ENCODE measurements at regions not wholly inside any gene's neighbourhood (a gene's known extent, or its start where the extent isn't known, plus 50 kb on each side); places are given as distances from the start of the nearest gene placed in this dataset.

DNA sequence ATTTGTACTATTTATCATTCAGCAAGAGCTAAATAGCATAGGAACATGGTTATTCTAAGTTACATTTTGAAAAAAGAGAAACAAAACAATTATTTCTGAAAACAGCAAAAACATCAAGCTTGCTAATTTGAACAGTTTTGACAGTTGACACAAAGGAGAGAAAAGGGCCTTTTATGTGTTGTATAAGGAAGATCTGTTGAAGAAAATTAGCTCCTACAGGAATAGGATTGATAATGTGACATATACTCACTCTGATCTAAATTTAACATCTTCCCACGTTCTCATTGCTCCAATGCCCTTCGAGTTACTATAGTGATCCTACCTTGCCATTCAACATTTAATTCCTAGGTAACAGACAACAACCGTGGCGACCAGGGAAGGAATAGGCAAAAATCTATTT is 61.4 kb upstream of the BTG3 start:
- intact Hi-C loops (cut with micrococcal nuclease; ENCODE audit: unreplicated experiment), result loop anchor here (10.0 kb wide), 1 partner anchor 289 kb away; no protein-coding TSS in a partner anchor
- H3K4me2 ChIP-seq, result no peak overlapping the region
- H3K36me3 ChIP-seq (ENCODE audit: low read depth), result no peaks in the 10 kb centered on the region
- no peak overlapping the region for H3K27ac ChIP-seq
- H3F3A ChIP-seq (ENCODE audit: insufficient read depth, low read depth), result no peaks in the 10 kb centered on the region
- H2AFZ ChIP-seq, result no peak overlapping the region
- TF ChIP-seq, protein P1, sequence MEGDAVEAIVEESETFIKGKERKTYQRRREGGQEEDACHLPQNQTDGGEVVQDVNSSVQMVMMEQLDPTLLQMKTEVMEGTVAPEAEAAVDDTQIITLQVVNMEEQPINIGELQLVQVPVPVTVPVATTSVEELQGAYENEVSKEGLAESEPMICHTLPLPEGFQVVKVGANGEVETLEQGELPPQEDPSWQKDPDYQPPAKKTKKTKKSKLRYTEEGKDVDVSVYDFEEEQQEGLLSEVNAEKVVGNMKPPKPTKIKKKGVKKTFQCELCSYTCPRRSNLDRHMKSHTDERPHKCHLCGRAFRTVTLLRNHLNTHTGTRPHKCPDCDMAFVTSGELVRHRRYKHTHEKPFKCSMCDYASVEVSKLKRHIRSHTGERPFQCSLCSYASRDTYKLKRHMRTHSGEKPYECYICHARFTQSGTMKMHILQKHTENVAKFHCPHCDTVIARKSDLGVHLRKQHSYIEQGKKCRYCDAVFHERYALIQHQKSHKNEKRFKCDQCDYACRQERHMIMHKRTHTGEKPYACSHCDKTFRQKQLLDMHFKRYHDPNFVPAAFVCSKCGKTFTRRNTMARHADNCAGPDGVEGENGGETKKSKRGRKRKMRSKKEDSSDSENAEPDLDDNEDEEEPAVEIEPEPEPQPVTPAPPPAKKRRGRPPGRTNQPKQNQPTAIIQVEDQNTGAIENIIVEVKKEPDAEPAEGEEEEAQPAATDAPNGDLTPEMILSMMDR (conservative IDR thresholded peaks at IDR 0.05), result no peak
- no peak for TF ChIP-seq EZH2 (IDR thresholded peaks at IDR 0.05; ENCODE audit: low read depth)
- H3K9me2 ChIP-seq (ENCODE audit: insufficient read depth), result no peaks in the 10 kb centered on the region
- H3K79me2 ChIP-seq (ENCODE audit: low read depth), result no peaks in the 10 kb centered on the region
- H3K9me3 ChIP-seq (ENCODE audit: insufficient read depth, low read depth), result no peaks in the 10 kb centered on the region
- CTCF ChIA-PET, result interaction anchor here (0.6 kb wide), 1 partner anchor 182 kb away, joined by 3 read pairs; no protein-coding TSS in a partner anchor
- no peak overlapping the region for H3K4me3 ChIP-seq
- no peaks in the 10 kb centered on the region for H4K20me1 ChIP-seq (ENCODE audit: insufficient read depth)
- H3K4me1 ChIP-seq (replicated peaks; ENCODE audit: insufficient read depth), result peaks cover 7% of the 10 kb centered on the region
- no TSS peak for BruUV-seq (replicated peaks)
- no peaks in the 10 kb centered on the region for H3K27me3 ChIP-seq (ENCODE audit: insufficient read depth, low read depth)
- no peak for DNase-seq
- POLR2A ChIA-PET (ENCODE audit: unreplicated experiment), result interaction anchor here (0.5 kb wide), 1 partner anchor 128 kb away, joined by 4 read pairs; no protein-coding TSS in a partner anchor

DNA sequence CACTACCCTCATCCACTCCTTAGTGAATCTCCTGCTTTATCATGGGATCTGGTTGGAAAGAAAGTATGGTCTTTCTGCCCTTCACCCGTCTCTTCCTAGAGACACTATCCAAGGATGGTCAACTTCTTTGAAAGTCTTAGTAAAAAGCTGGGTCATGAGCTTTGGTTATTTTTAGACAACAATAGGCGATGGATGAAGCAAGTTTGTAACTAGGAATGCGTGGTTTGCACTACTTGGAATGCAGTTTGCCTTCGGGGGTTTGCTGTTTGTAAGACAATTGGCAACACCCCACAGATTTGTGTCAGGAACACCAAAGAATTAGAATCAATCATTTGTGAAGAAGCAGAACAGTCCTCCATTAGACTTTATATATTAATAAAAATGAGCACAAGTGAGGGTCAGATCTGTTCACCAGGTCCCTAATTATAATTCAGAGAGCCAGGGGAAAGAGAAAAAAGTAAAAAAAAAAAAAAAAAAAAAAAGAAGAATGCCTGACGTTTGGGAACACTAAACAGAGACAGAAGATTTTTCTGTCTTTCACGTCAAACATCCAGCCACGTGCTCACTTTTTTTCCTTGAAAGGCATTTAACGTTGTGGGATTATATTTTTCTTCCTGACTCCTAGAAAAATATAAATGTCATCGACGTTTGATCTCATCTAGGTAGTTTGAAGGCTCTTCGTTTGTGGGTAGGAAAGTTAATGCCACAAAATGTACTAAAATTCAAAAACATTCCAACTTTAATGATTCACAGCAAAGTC is 60.7 kb upstream of the BTG3 start:
- TF ChIP-seq, protein P1 (conservative IDR thresholded peaks at IDR 0.05), result no peak
- no peak for TF ChIP-seq EZH2 (IDR thresholded peaks at IDR 0.05; ENCODE audit: low read depth)

DNA sequence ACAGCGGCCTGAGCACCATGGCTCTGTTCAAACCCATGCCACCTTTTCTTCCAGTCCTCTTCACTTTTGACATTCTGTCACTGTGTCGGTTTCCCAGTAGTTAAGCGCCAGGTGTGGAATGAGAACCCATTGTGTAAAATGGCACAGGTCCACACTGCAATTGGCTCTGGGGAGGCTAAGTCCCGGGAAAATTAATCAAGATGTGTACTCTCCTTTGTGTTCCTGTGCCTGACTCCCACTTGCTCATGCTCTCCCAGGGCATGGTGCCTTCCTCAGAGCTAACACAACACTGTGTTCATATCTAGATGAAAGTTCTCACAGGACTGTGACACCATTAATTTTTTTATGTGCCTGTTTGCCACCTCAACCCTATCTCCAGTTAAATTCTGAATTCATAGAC is 59.0 kb upstream of the BTG3 start:
- DNase-seq, result no peak
- no peaks in the 10 kb centered on the region for H3F3A ChIP-seq (ENCODE audit: insufficient read depth, low read depth)
- H3K9me3 ChIP-seq (ENCODE audit: insufficient read depth, low read depth), result no peaks in the 10 kb centered on the region
- no TSS peak for BruUV-seq (replicated peaks)
- H2AFZ ChIP-seq, result no peak overlapping the region
- no peak overlapping the region for H3K27ac ChIP-seq
- ChIA-PET CTCF (no interaction called here), POLR2A (ENCODE audit: unreplicated experiment) (no interaction called here)
- no peaks in the 10 kb centered on the region for H3K27me3 ChIP-seq (ENCODE audit: insufficient read depth, low read depth)
- intact Hi-C loops (cut with micrococcal nuclease; ENCODE audit: unreplicated experiment), result loop anchor here (10.0 kb wide), 1 partner anchor 287 kb away; no protein-coding TSS in a partner anchor
- H3K36me3 ChIP-seq (ENCODE audit: low read depth), result no peaks in the 10 kb centered on the region
- H3K4me3 ChIP-seq, result no peak overlapping the region
- H3K9me2 ChIP-seq (ENCODE audit: insufficient read depth), result no peaks in the 10 kb centered on the region
- H4K20me1 ChIP-seq (ENCODE audit: insufficient read depth), result no peaks in the 10 kb centered on the region
- TF ChIP-seq EZH2 (IDR thresholded peaks at IDR 0.05; ENCODE audit: low read depth), result no peak
- no peaks in the 10 kb centered on the region for H3K79me2 ChIP-seq (ENCODE audit: low read depth)
- no peak overlapping the region for H3K4me2 ChIP-seq
- H3K4me1 ChIP-seq (replicated peaks; ENCODE audit: insufficient read depth), result peaks cover 7% of the 10 kb centered on the region

More for the DNA sequence above, 60.7 kb upstream of the BTG3 start:
- H2AFZ ChIP-seq, result no peak overlapping the region
- H3K79me2 ChIP-seq (ENCODE audit: low read depth), result no peaks in the 10 kb centered on the region
- H3K4me3 ChIP-seq, result no peak overlapping the region
- H3K4me2 ChIP-seq, result no peak overlapping the region
- no peaks in the 10 kb centered on the region for H3K27me3 ChIP-seq (ENCODE audit: insufficient read depth, low read depth)
- no peaks in the 10 kb centered on the region for H3K9me2 ChIP-seq (ENCODE audit: insufficient read depth)
- CTCF ChIA-PET, result interaction anchor here (0.7 kb wide), 1 partner anchor 251 kb away, joined by 4 read pairs; no protein-coding TSS in a partner anchor
- no TSS peak for BruUV-seq (replicated peaks)
- H3F3A ChIP-seq (ENCODE audit: insufficient read depth, low read depth), result no peaks in the 10 kb centered on the region
- H3K27ac ChIP-seq, result no peak overlapping the region
- H4K20me1 ChIP-seq (ENCODE audit: insufficient read depth), result no peaks in the 10 kb centered on the region
- H3K36me3 ChIP-seq (ENCODE audit: low read depth), result no peaks in the 10 kb centered on the region
- H3K9me3 ChIP-seq (ENCODE audit: insufficient read depth, low read depth), result no peaks in the 10 kb centered on the region
- H3K4me1 ChIP-seq (replicated peaks; ENCODE audit: insufficient read depth), result peaks cover 7% of the 10 kb centered on the region
- POLR2A ChIA-PET (ENCODE audit: unreplicated experiment), result interaction anchor here (0.6 kb wide), 1 partner anchor 16 kb away, joined by 4 read pairs; no protein-coding TSS in a partner anchor
- intact Hi-C loops (cut with micrococcal nuclease; ENCODE audit: unreplicated experiment), result loop anchor here (10.0 kb wide), 1 partner anchor 289 kb away; no protein-coding TSS in a partner anchor
- DNase-seq, result peak; percentile 10 to 51

Measured in PC-9 (cell line).